HG03039 (cell line): ENCODE measurements at regions not wholly inside any gene's neighbourhood (a gene's known extent, or its start where the extent isn't known, plus 50 kb on each side); places are given as distances from the start of the nearest gene placed in this dataset.
A peak's percentile ranks its signal among the peaks of the same experiment; 100 is the strongest.

Source experiments
- ATAC-seq: cut with Tn5 transposase; IDR thresholded peaks from one replicate; pipeline ENCODE4 v1.9.1; 2021; ENCODE audit warnings: mild to moderate bottlenecking, moderate library complexity; ENCODE audit not compliant: unreplicated experiment

GRCh38 chr1:55670331-55671082 is 455.3 kb upstream of the USP24 start:
- no peak for ATAC-seq

GRCh38 chr1:55669293-55669692 is 454.1 kb upstream of the USP24 start:
- no peak for ATAC-seq

GRCh38 chr1:55662875-55663274 is 447.7 kb upstream of the USP24 start:
- ATAC-seq: no peak

- ATAC-seq: no peak
Observed at GRCh38 chr1:55658917-55659316, 443.8 kb upstream of the USP24 start.

GRCh38 chr1:55654750-55655149 is 439.6 kb upstream of the USP24 start:
- ATAC-seq: no peak

- ATAC-seq: no peak
Observed at GRCh38 chr1:55654171-55654570, 439.0 kb upstream of the USP24 start.

- no peak for ATAC-seq
Observed at GRCh38 chr1:55650444-55650843, 435.3 kb upstream of the USP24 start.

- ATAC-seq: no peak
Observed at GRCh38 chr1:55646181-55646580, 431.0 kb upstream of the USP24 start.

GRCh38 chr1:55645270-55645669 is 430.1 kb upstream of the USP24 start:
- ATAC-seq: no peak

GRCh38 chr1:55641947-55642346 is 426.8 kb upstream of the USP24 start:
- ATAC-seq: no peak

- ATAC-seq: peak; percentile 74
Observed at GRCh38 chr1:55640708-55641473, 425.7 kb upstream of the USP24 start.

GRCh38 chr1:55639526-55639925 is 424.4 kb upstream of the USP24 start:
- ATAC-seq: no peak

GRCh38 chr1:55639051-55639450 is 423.9 kb upstream of the USP24 start:
- no peak for ATAC-seq

- ATAC-seq: no peak
Observed at GRCh38 chr1:55636696-55637095, 421.5 kb upstream of the USP24 start.

GRCh38 chr1:55635856-55636255 is 420.7 kb upstream of the USP24 start:
- ATAC-seq: no peak

GRCh38 chr1:55634516-55634915 is 419.4 kb upstream of the USP24 start:
- ATAC-seq: no peak

GRCh38 chr1:55632906-55633305 is 417.7 kb upstream of the USP24 start:
- ATAC-seq: no peak

- ATAC-seq: no peak
Observed at GRCh38 chr1:55632058-55632457, 416.9 kb upstream of the USP24 start.

- ATAC-seq: no peak
Observed at GRCh38 chr1:55631509-55631908, 416.3 kb upstream of the USP24 start.

- ATAC-seq: no peak
Observed at GRCh38 chr1:55626326-55626725, 411.2 kb upstream of the USP24 start.

GRCh38 chr1:55624766-55625165 is 409.6 kb upstream of the USP24 start:
- ATAC-seq: no peak

- ATAC-seq: no peak
Observed at GRCh38 chr1:55623311-55623710, 408.1 kb upstream of the USP24 start.
